ENCODE measurements at regions not wholly inside any gene's neighbourhood (a gene's known extent, or its start where the extent isn't known, plus 50 kb on each side); places are given as distances from the start of the nearest gene placed in this dataset.

DNA sequence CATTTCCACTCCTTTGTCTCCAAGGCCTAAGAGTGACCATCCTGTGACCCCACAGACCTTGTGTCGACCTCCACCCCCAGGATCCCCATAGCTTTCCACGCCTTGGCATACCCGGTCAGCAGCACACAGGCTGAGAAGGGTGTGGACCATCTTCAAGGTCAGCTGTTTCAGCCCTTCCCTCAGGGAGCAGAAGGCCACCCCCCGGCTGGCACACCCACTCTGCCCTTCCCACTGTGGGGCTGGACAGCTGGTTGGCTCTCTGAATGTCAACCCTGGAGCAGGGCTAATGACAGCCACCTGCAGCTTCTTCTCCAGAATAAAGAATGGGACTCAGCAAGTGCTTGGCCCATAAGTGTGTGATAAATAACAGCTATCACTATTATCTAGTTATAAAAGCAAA, 93.1 kb downstream of the OLFM1 start:
- TF ChIP-seq, protein P1, sequence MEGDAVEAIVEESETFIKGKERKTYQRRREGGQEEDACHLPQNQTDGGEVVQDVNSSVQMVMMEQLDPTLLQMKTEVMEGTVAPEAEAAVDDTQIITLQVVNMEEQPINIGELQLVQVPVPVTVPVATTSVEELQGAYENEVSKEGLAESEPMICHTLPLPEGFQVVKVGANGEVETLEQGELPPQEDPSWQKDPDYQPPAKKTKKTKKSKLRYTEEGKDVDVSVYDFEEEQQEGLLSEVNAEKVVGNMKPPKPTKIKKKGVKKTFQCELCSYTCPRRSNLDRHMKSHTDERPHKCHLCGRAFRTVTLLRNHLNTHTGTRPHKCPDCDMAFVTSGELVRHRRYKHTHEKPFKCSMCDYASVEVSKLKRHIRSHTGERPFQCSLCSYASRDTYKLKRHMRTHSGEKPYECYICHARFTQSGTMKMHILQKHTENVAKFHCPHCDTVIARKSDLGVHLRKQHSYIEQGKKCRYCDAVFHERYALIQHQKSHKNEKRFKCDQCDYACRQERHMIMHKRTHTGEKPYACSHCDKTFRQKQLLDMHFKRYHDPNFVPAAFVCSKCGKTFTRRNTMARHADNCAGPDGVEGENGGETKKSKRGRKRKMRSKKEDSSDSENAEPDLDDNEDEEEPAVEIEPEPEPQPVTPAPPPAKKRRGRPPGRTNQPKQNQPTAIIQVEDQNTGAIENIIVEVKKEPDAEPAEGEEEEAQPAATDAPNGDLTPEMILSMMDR (IDR thresholded peaks at IDR 0.05; ENCODE audit: poor library complexity, severe bottlenecking) = no peak
- TF ChIP-seq POLR2AphosphoS5 (IDR thresholded peaks at IDR 0.05) (no peak), EP300 (conservative IDR thresholded peaks at IDR 0.05; ENCODE audit: poor library complexity, severe bottlenecking) (no peak), EZH2 (IDR thresholded peaks at IDR 0.05; ENCODE audit: borderline replicate concordance, insufficient read depth, low read length, poor library complexity, severe bottlenecking) (no peak), TAF1 (IDR thresholded peaks at IDR 0.05; ENCODE audit: low read depth) (no peak), SMC3 (conservative IDR thresholded peaks at IDR 0.05; ENCODE audit: poor library complexity) (no peak), MXI1 (conservative IDR thresholded peaks at IDR 0.05; ENCODE audit: poor library complexity, severe bottlenecking) (no peak)
- TF ChIP-seq, protein P2, sequence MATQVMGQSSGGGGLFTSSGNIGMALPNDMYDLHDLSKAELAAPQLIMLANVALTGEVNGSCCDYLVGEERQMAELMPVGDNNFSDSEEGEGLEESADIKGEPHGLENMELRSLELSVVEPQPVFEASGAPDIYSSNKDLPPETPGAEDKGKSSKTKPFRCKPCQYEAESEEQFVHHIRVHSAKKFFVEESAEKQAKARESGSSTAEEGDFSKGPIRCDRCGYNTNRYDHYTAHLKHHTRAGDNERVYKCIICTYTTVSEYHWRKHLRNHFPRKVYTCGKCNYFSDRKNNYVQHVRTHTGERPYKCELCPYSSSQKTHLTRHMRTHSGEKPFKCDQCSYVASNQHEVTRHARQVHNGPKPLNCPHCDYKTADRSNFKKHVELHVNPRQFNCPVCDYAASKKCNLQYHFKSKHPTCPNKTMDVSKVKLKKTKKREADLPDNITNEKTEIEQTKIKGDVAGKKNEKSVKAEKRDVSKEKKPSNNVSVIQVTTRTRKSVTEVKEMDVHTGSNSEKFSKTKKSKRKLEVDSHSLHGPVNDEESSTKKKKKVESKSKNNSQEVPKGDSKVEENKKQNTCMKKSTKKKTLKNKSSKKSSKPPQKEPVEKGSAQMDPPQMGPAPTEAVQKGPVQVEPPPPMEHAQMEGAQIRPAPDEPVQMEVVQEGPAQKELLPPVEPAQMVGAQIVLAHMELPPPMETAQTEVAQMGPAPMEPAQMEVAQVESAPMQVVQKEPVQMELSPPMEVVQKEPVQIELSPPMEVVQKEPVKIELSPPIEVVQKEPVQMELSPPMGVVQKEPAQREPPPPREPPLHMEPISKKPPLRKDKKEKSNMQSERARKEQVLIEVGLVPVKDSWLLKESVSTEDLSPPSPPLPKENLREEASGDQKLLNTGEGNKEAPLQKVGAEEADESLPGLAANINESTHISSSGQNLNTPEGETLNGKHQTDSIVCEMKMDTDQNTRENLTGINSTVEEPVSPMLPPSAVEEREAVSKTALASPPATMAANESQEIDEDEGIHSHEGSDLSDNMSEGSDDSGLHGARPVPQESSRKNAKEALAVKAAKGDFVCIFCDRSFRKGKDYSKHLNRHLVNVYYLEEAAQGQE (IDR thresholded peaks at IDR 0.05; ENCODE audit: borderline replicate concordance) = no peak
